K562 (cell line): ENCODE measurements at regions not wholly inside any gene's neighbourhood (a gene's known extent, or its start where the extent isn't known, plus 50 kb on each side); places are given as distances from the start of the nearest gene placed in this dataset.

Experiments used
- ATAC-seq: fragments of 200-7000 bp; cut with Tn5 transposase; 3 replicates; pipeline ENCODE4 v1.9.1; 2020; ENCODE audit warnings: moderate library complexity
- BruUV-seq: library from RNA; stranded (reverse); fragments of 400-500 nt; replicated peaks from 2 replicates; lab custom pipeline; 2021; lab: Mats Ljungman, UMichigan
- CTCF ChIA-PET: fragments of 300-600 bp; formaldehyde crosslinking; extraction: SDS; loops from one replicate; lab custom pipeline; 2021; ENCODE audit warnings: low intra/inter-chr PET ratio; lab: Yijun Ruan, JAX
- POLR2A ChIA-PET: fragments of 300-600, 350-650 bp; sonication (Branson Sonifier 250); formaldehyde crosslinking; extraction: SDS; loops from one replicate; lab custom pipeline; 2021; ENCODE audit warnings: antibody characterized with exemption, inconsistent platforms; lab: Yijun Ruan, JAX
- DNase-seq, 4 experiments: peaks; one replicate each; pipeline versions ENCODE4 v3.0.0 to v3.0.0-alpha.2; 2011 to 2018; ENCODE audit warnings: low spot score in 3 of 4, mixed read lengths in 3 of 4; ENCODE audit errors: extremely low read depth in 1 of 4
- FAIRE-seq: peaks from 2 replicates; lab custom pipeline; 2011; peaks lifted over from hg19 to GRCh38; lab: Jason Lieb, UNC
- H2AFZ ChIP-seq: 2 replicates; pipeline ENCODE4 v1.6.0; 2011; ENCODE audit warnings: low read depth, low read length, control low read depth, inconsistent platforms
- H3K27ac ChIP-seq: fragments of 200-600 bp; 3 replicates; pipeline ENCODE4 v1.8.0; 2011; ENCODE audit warnings: low read depth, mild to moderate bottlenecking, control low read depth, inconsistent platforms, low read length, moderate library complexity, mixed read lengths; ENCODE audit errors: extremely low read depth
- H3K27me3 ChIP-seq, 2 experiments: fragments of 300-600 bp in 1 of 2; 2 replicates in 1 of 2; 3 replicates in 1 of 2; pipeline versions ENCODE4 v1.6.0 to v1.8.0; 2011; ENCODE audit warnings: inconsistent platforms in 2 of 2, low read length in 2 of 2, mild to moderate bottlenecking in 1 of 2, mixed read lengths in 1 of 2, moderate library complexity in 1 of 2; ENCODE audit not compliant: control insufficient read depth in 2 of 2, insufficient read depth in 2 of 2
- H3K36me3 ChIP-seq: fragments of 300-600 bp; 3 replicates; pipeline ENCODE4 v1.8.0; 2011; ENCODE audit warnings: mild to moderate bottlenecking, low read length, inconsistent platforms; ENCODE audit not compliant: control insufficient read depth, insufficient read depth
- H3K4me1 ChIP-seq, 2 experiments: fragments of 200-600 bp in 1 of 2; replicated peaks in 1 of 2; 2 replicates in 1 of 2; 3 replicates in 1 of 2; pipeline versions ENCODE4 v1.5.1 to v1.8.0; 2011; ENCODE audit warnings: inconsistent platforms in 2 of 2, low read length in 2 of 2, mild to moderate bottlenecking in 1 of 2, mixed read lengths in 1 of 2, moderate library complexity in 1 of 2; ENCODE audit not compliant: control insufficient read depth in 2 of 2, insufficient read depth in 2 of 2
- H3K4me2 ChIP-seq: 2 replicates; pipeline ENCODE4 v1.6.1; 2011; ENCODE audit warnings: low read length, control low read depth, inconsistent platforms, mixed read lengths; ENCODE audit not compliant: insufficient read depth
- H3K4me3 ChIP-seq: fragments of 200-600 bp; sonication (generic), shearing (Covaris generic); 2 replicates; pipeline ENCODE4 v1.5.1; 2016; ENCODE audit warnings: control low read depth, inconsistent platforms
- H3K79me2 ChIP-seq: fragments of 200-600 bp; 3 replicates; pipeline ENCODE4 v1.8.0; 2011; ENCODE audit warnings: low read length, inconsistent platforms; ENCODE audit not compliant: control insufficient read depth, insufficient read depth
- H3K9ac ChIP-seq, 2 experiments: 2 replicates each; pipeline versions ENCODE4 v1.6.0 to v1.6.1; 2011; ENCODE audit warnings: low read depth in 2 of 2, low read length in 2 of 2, control low read depth in 1 of 2, inconsistent platforms in 1 of 2, mild to moderate bottlenecking in 1 of 2, mixed read lengths in 1 of 2; ENCODE audit not compliant: insufficient read depth in 1 of 2
- H3K9me1 ChIP-seq: one replicate; pipeline ENCODE4 v1.6.0; 2011; ENCODE audit warnings: inconsistent platforms, mild to moderate bottlenecking, low read length, moderate library complexity; ENCODE audit not compliant: control insufficient read depth, insufficient read depth
- H3K9me3 ChIP-seq: replicated peaks from 2 replicates; pipeline ENCODE4 v1.5.1; 2011; ENCODE audit warnings: low read depth, low read length, inconsistent platforms; ENCODE audit not compliant: control insufficient read depth, insufficient read depth
- H4K20me1 ChIP-seq: replicated peaks from 2 replicates; pipeline ENCODE4 v1.6.1; 2011; ENCODE audit warnings: low read length, inconsistent platforms, mixed read lengths; ENCODE audit not compliant: control insufficient read depth, insufficient read depth
- FOXK2 ChIP-seq, 2 experiments: fragments of 450-650 bp; IDR thresholded peaks in 1 of 2; conservative IDR thresholded peaks in 1 of 2; 2 replicates each; pipeline ENCODE4 v1.6.1; 2016; ENCODE audit warnings: low read depth in 2 of 2, mild to moderate bottlenecking in 1 of 2
- MED1 ChIP-seq: sonication (generic); formaldehyde crosslinking; IDR thresholded peaks from 2 replicates; pipeline ENCODE4 v1.8.1; 2023; ENCODE audit warnings: missing genetic modification reagents, borderline replicate concordance
- NR2C1 ChIP-seq, 2 experiments: fragments of 450-650 bp; IDR thresholded peaks; 2 replicates each; pipeline ENCODE4 v1.6.1; 2017; ENCODE audit warnings: mild to moderate bottlenecking in 2 of 2, antibody characterized with exemption in 1 of 2, inconsistent platforms in 1 of 2, missing compliant biosample characterization in 1 of 2, missing genetic modification characterization in 1 of 2
- RFX1 ChIP-seq: fragments of 450-650 bp; IDR thresholded peaks from 2 replicates; pipeline ENCODE4 v1.6.1; 2016; ENCODE audit warnings: mild to moderate bottlenecking, moderate library complexity
- WGBS: fragments of 100-300 bp; shearing (Covaris generic); methylation state at CpG from one replicate; pipeline ENCODE4 v1.1.6; 2016; ENCODE audit warnings: low coverage, mixed read lengths; ENCODE audit not compliant: insufficient coverage; ENCODE audit errors: missing lambda C conversion rate; 5-methylcytosine and 5-hydroxymethylcytosine counted together
- in situ Hi-C: fragments of 300-500 bp; cut with MboI; formaldehyde crosslinking; loops from 4 replicates; pipeline ENCODE4 v1.15.0; 2018; ENCODE audit warnings: inconsistent platforms, mixed read lengths
- intact Hi-C: fragments of 100-400 bp; cut with micrococcal nuclease; formaldehyde crosslinking; loops from 2 replicates; pipeline ENCODE4 v1.14.2; 2022
- TF ChIP-seq, protein P1 (sequence below): fragments of 450-650 bp; IDR thresholded peaks from 2 replicates; pipeline ENCODE4 v1.7.1; 2018; ENCODE audit warnings: mild to moderate bottlenecking, low read depth; ENCODE audit not compliant: partially characterized antibody
- TF ChIP-seq, protein P2 (sequence below): fragments of 250-450 bp; sonication (Bioruptor Pico); IDR thresholded peaks from 2 replicates; pipeline ENCODE4 v1.5.0; 2021
- TF ChIP-seq, protein P3 (sequence below), 2 experiments: IDR thresholded peaks; 2 replicates each; pipeline ENCODE4 v1.6.1; 2012; ENCODE audit warnings: improper control_type of control experiment in 2 of 2, low read depth in 2 of 2, low read length in 2 of 2, borderline replicate concordance in 1 of 2

DNA sequence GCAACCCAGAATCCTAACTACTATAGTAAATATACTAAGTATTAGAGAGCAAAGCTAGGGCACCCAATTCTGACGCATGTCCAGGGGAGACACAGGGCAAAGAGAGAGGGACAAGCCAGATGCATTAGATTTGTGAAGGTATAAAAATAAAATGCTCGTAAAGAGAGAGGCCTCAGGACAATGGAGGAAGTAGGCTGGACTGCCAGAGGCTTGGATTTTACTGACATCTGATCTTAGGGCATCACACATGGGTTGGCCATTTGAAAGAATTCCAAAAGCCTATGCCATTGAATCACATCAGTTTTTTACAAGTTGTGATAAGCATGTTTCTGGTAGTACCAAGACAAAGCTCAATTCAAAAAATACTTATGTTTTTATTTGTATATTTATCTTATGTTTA lies 149.3 kb upstream of the MSX2 start (continued):
- TF ChIP-seq, protein P1, sequence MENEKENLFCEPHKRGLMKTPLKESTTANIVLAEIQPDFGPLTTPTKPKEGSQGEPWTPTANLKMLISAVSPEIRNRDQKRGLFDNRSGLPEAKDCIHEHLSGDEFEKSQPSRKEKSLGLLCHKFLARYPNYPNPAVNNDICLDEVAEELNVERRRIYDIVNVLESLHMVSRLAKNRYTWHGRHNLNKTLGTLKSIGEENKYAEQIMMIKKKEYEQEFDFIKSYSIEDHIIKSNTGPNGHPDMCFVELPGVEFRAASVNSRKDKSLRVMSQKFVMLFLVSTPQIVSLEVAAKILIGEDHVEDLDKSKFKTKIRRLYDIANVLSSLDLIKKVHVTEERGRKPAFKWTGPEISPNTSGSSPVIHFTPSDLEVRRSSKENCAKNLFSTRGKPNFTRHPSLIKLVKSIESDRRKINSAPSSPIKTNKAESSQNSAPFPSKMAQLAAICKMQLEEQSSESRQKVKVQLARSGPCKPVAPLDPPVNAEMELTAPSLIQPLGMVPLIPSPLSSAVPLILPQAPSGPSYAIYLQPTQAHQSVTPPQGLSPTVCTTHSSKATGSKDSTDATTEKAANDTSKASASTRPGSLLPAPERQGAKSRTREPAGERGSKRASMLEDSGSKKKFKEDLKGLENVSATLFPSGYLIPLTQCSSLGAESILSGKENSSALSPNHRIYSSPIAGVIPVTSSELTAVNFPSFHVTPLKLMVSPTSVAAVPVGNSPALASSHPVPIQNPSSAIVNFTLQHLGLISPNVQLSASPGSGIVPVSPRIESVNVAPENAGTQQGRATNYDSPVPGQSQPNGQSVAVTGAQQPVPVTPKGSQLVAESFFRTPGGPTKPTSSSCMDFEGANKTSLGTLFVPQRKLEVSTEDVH: no peak
- TF ChIP-seq MED1: no peak
- TF ChIP-seq, protein P2, sequence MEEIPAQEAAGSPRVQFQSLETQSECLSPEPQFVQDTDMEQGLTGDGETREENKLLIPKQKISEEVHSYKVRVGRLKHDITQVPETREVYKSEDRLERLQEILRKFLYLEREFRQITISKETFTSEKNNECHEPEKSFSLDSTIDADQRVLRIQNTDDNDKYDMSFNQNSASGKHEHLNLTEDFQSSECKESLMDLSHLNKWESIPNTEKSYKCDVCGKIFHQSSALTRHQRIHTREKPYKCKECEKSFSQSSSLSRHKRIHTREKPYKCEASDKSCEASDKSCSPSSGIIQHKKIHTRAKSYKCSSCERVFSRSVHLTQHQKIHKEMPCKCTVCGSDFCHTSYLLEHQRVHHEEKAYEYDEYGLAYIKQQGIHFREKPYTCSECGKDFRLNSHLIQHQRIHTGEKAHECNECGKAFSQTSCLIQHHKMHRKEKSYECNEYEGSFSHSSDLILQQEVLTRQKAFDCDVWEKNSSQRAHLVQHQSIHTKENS (CRISPR knock-in tag): no peak

DNA sequence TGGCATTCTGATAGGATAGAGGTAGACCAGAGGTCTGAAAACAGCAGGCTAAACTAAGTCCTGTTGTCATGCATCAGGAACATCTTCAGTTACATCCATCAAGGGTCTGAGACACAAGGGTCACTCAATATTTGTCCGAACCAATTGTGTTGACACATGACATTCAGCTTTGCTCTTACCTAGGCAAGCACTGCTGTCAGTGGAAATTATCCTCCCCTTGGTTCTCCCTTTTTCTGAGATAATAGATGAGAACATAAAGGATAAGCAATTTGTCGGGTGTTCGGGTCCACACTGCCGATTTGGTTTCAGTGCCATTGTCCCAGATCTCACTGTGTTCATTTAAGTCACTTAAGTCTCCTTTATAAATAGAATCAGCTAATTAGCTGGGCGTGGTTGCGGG lies 148.3 kb upstream of the MSX2 start:
- Histone ChIP-seq H3K9ac (no peak overlapping the region), H3K27me3 (peaks cover 0 to 15% of the 10 kb centered on the region in 2 experiments; a peak in 4 of 5 replicates), H3K4me1 (no peaks in the 10 kb centered on the region; a peak in 1 of 5 replicates), H4K20me1 (no peaks in the 10 kb centered on the region), H3K9me1 (no peaks in the 10 kb centered on the region), H3K4me3 (no peak overlapping the region), H3K4me2 (no peak overlapping the region), H3K79me2 (no peaks in the 10 kb centered on the region), H3K9me3 (no peaks in the 10 kb centered on the region), H2AFZ (no peak overlapping the region), H3K27ac (no peak overlapping the region), H3K36me3 (no peaks in the 10 kb centered on the region)
- no peak for FAIRE-seq
- no peak for DNase-seq
- ChIA-PET CTCF (no interaction called here), POLR2A (interaction anchor here (0.6 kb wide), 1 partner anchor 27 kb away, joined by 3 read pairs; no protein-coding TSS in a partner anchor)
- 1% methylated on average over 5 of the region's 6 CpGs for WGBS
- in situ Hi-C loops (no loop called here), intact Hi-C loops (no loop called here)
- no peak for ATAC-seq
- BruUV-seq: no TSS peak
- TF ChIP-seq FOXK2 (conservative IDR thresholded peaks at IDR 0.05 in 1 of 2, IDR thresholded peaks at IDR 0.05 in 1 of 2; ENCODE audit: low read depth in 2 of 2) (no peak), NR2C1 (IDR thresholded peaks at IDR 0.05) (no peak), NR2C1 (tag; IDR thresholded peaks at IDR 0.05) (no peak), RFX1 (no peak)
- TF ChIP-seq, protein P3, sequence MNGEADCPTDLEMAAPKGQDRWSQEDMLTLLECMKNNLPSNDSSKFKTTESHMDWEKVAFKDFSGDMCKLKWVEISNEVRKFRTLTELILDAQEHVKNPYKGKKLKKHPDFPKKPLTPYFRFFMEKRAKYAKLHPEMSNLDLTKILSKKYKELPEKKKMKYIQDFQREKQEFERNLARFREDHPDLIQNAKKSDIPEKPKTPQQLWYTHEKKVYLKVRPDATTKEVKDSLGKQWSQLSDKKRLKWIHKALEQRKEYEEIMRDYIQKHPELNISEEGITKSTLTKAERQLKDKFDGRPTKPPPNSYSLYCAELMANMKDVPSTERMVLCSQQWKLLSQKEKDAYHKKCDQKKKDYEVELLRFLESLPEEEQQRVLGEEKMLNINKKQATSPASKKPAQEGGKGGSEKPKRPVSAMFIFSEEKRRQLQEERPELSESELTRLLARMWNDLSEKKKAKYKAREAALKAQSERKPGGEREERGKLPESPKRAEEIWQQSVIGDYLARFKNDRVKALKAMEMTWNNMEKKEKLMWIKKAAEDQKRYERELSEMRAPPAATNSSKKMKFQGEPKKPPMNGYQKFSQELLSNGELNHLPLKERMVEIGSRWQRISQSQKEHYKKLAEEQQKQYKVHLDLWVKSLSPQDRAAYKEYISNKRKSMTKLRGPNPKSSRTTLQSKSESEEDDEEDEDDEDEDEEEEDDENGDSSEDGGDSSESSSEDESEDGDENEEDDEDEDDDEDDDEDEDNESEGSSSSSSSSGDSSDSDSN (IDR thresholded peaks at IDR 0.05; ENCODE audit: borderline replicate concordance in 1 of 2, low read depth in 2 of 2, low read length in 2 of 2): no peak
